GM18861 (cell line): ENCODE measurements at regions not wholly inside any gene's neighbourhood (a gene's known extent, or its start where the extent isn't known, plus 50 kb on each side); places are given as distances from the start of the nearest gene placed in this dataset.
"Not testable (repeated sequence)": the region's sequence is repeated elsewhere in the genome, so short reads cannot be mapped to it uniquely, and the experiment has no call there.

ENCODE experiments used
- ATAC-seq: cut with Tn5 transposase; IDR thresholded peaks from one replicate; pipeline ENCODE4 v1.9.1; 2021; ENCODE audit not compliant: unreplicated experiment

- no peak for ATAC-seq
Measured at GRCh38 chr4:28436191-28437080, 1575.8 kb downstream of the STIM2 start.

DNA sequence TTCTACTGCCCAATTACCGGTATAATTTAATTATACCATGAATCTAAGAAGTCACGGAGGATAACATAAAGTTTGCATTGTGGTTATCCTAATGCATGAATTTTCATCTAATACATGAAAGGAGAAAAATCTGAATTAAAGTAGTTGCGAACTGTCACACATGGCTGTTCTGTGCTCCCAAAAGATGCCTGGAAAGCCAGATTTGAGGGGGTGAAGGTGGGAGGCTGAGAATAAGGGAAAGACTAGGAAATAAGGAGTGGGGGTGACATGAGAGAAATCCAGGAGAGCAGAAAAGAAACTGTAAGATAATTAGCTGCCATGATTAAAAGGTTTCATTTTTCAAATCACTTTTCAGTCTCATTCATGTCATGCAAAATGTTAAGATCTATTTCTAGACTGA is 1582.7 kb downstream of the STIM2 start:
- no peak for ATAC-seq

DNA sequence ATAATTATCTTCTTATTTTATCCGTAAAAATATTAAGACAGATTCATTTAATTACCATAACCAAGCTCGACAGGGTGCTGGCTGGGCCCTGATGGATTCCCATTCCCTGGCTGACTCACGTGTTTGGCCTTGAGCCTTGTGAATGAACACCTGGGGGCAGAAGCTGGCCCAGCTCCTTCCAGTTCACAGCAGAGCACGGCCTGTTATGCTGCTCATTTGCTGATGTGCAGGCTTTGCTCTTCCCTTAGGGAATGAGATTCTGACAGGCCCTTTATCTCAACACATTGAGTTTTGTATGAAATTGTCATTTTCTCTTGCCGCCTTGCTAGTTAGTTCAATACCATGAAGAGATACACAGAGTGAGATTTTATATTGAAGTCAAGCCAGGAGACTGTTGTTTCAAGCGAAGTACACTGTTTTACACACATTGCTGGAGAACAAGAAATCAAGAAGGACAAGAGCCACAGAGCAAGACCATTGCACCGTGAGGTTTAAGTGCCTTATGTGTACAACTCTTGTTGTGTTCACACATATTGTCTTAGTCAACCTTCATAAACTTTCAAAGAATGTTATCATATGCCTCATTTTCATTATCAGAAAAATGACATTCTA is 1583.3 kb downstream of the STIM2 start:
- no peak for ATAC-seq

DNA sequence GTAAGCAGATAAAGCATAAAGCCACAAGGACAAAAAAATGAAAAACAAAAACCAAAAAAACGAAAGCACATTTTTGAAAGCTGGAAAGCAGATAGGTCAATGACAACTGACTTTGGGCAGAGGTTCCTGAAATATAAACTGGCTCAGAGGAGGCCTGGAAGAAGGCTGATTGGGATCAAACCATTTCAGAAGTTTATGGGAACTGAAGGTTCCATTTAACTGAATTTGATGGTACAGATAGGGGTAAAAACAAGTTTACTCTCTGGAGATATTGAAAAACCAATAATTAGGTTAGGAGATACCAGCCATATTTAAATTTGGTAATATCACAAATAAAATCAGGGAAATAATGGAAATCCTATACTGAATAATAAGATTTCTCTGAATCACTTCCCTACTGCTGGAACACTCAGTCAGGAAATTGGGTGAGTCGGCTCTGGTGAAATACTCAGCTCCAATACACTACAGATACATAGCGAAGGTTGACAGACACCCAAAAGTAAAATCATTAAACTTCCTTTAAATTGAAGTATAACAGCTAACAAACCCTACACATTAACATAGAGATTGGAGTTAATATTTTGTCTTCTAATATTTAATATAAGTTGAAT is 1584.3 kb downstream of the STIM2 start:
- ATAC-seq = no peak

GRCh38 chr4:28449085-28449484 is 1588.4 kb downstream of the STIM2 start:
- ATAC-seq = no peak

DNA sequence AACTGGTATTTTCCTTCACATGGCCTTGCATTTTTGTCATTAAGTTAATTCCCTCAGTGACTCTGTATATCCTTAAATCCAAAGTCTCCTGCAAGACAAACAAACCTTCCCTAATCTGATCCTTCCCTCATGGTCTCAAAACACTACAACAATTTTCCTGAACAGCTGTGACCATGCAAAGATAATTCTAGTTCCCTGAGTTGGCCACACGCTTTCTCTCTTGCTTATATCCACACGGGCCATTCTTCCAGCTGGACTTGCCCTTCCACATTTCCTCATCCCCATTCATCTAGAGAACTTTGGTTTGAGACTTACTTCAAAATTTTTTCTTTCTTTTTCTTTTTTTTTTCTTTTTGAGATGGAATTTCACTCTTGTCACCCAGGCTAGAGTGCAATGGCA is 1590.7 kb downstream of the STIM2 start:
- no peak for ATAC-seq

DNA sequence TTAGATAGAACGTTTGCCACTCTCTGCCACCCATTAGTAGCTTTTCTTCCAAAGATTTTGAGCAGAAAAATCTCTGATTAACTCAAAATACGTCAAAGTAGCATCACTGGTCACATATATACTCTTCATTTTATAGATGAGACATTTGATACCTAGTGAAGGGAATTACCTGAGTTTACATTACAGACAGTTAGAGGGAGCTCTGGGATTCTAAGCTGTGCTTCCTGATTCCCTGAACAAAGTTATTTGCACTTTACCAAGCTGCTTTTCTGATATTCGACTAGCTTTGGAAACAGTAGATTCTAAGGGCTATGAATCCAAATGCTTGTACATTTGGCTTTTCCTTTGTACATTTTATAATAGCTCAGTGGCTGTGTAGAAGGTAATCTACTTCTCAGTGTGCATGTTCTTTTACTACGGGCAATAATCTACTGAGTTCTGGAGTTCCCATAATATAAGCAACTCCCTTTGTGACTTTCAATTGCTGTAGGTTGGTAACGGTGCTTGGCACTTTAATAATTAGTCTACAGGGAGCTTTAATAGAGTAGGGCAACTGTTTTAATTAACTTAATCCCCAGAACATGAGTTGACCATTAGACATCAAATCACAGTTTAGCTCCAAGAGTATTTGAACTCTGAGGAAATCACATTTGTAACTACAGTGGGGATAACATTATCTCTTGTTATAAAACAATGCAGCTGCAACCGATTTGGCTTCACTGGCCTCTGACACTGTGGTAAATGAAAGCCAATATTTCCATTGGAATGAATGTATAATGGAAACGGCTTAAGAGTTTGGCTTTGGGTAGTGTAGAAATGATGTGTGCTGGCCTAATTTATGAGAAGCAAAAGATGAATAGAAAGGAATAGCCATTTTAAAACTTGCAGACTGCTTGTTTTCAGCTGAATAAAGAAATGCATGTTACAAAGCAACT is 1602.4 kb downstream of the STIM2 start:
- ATAC-seq = no peak

DNA sequence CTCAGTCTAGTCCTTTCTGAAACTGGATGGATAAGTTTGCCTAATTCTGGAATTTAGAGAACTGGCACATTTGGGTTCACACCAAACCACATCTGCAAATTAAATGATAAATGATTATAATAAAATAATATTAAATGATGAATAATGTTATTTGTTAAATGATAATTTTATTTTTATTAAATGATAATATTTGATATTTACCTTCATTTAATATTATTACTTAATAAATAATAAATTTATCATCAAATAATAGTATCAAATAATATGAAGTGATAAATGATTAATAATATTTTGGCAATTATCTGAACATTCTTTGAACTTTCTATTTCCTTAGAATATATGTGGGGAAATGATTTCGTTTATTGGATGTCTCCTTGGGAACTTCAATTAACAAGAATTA is 1604.2 kb downstream of the STIM2 start:
- ATAC-seq = no peak

- not testable (repeated sequence) for ATAC-seq
Measured at GRCh38 chr4:28466886-28467285, 1606.2 kb downstream of the STIM2 start.

DNA sequence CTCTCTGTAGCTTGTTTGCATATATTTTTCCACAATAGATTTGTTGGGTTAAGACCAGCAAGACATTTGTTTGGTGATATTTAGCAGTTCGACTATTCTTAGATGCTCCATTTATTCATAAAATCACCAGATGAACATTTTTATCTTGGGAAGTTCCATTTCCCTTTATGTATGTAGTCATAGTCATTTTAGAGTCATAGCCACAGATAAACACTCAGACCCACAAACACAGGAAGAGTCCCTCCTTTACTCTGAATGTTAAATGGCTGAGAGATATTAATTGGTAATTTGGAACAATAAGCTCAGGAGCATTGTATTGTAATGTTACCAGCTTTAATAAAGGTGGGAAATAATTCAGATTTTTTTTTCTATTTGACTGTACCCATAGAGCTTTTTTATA is 1608.7 kb downstream of the STIM2 start:
- ATAC-seq = no peak

DNA sequence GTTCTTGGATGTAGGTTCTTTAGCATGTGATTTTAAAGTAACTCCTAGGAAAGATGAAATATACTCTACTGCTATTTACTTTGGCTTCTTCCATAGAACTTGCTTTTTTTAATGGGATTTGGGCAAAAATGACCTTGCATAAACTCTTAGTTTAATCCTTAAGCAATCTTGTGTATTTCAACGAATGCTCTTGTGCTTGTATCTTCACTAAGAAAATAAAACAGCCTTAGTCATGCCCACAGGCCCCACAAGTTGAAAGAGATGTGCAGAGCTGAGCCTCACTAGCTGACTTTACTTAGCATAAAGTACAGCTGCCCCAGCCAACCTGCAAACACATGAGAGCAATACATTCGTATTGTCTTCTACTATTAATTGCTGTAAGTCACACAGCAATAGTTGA is 1609.2 kb downstream of the STIM2 start:
- no peak for ATAC-seq

- no peak for ATAC-seq
Measured at GRCh38 chr4:28475381-28475780, 1614.7 kb downstream of the STIM2 start.

DNA sequence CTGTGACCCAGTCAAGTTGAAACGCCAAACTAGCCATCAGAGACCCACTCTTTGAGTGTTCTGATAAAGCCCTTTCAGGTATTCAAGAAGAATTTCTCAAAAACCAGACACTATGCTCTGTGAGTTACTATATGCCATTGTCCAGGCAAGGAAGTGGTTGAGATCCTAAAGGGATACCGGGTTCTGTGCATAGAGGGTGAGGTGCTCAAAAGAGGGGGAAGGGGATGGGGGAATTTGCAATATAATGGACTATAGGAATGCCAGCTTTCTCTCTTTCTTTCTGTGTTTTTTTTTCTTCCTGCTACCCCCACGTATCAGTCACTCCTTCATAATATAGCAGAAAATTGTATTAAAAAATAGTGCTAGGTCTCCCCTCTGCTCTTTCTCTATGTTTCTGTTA is 1619.0 kb downstream of the STIM2 start:
- ATAC-seq = no peak

GRCh38 chr4:28481565-28481964 is 1620.9 kb downstream of the STIM2 start:
- ATAC-seq = no peak

- no peak for ATAC-seq
Measured at GRCh38 chr4:28482580-28483270, 1622.1 kb downstream of the STIM2 start.

DNA sequence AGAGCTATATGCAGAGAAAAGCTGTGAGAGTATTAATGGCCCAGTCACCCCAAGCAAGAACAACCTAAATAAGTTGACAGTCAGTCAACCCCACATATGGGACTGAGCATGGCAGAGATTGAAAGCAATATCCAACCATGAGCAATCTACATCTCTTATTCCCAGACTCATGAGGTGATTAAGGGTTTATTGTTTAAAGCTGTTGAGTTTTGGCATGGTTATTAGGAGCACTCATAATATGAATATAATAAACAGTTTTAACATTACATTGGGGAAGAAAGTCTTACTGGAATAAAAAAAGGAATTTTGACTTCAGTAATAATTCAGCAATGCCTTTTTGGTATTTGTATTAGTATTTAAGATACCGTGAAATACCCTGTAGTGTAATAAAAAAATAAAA is 1627.4 kb downstream of the STIM2 start:
- no peak for ATAC-seq

DNA sequence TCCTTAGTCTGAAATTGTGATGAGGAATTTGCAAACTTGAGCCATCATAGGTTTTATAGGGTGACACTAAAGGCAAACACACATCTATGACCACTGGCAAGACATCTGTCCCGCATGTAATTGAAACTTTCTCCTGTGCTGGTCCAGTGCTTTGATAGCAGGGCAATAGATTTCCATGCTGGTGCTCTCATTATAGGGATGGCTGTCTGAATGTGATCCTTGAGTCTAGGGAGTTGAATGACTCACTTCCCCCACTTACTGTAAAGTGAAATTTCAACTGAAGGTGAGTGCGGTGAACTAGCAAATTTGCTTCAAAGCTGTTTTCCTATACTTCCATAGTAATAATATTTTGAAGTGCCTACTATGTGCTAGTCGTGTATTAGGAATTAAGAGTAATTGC is 1630.0 kb downstream of the STIM2 start:
- no peak for ATAC-seq

DNA sequence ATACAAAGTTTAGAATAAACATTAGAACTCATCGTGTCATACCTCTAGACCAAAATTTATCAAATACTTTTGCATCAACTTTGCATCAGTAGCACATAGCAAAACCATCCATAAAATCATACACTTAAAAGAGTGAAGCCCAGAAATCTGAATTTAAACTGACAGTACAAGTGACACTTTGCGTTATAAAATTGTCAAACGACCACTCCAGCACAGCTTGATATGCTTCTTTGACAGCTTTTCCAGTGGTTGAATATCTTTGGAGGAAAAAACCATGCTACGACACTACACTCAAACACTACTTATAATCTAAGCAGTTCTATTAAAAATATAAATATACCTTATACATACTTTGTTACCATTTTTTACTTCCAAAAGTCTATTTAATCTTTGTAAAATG is 1644.4 kb downstream of the STIM2 start:
- ATAC-seq = no peak

DNA sequence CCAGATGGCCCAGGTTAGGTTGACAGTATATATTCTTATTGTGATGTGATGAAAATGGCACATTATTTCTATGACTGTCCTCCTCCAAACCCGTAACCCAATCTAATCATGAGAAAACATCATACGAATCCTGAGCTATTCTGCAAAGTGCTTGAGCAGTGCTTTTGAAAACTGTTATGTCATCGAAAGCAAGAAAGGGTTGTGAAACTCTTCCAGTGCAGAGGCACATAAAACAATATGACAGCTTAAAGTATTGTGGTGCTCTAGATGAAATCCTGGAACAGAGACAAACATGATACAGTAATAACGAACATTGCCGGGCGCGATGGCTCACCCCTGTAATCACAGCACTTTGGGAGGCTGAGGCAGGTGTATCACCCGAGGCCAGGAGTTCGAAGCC is 1648.0 kb downstream of the STIM2 start:
- ATAC-seq = no peak

GRCh38 chr4:28514766-28515165 is 1654.1 kb downstream of the STIM2 start:
- not testable (repeated sequence) for ATAC-seq
